Frontal cortex (tissue), 3 donors: ENCODE measurements at regions not wholly inside any gene's neighbourhood (a gene's known extent, or its start where the extent isn't known, plus 50 kb on each side); places are given as distances from the start of the nearest gene placed in this dataset.
A peak's percentile ranks its signal among the peaks of the same experiment; 100 is the strongest.
"Not testable (repeated sequence)": the region's sequence is repeated elsewhere in the genome, so short reads cannot be mapped to it uniquely, and the experiment has no call there.

Experiments
- DNase-seq, 2 donors: peaks; one replicate each; pipeline ENCODE4 v3.0.0; 2012; ENCODE audit warnings: low spot score in 2 of 2
- FAIRE-seq: peaks from 2 replicates; lab custom pipeline; 2012; peaks lifted over from hg19 to GRCh38; lab: Jason Lieb, UNC
- donor health status: control.
- donor health status: control.
- donor health status: control.

DNA sequence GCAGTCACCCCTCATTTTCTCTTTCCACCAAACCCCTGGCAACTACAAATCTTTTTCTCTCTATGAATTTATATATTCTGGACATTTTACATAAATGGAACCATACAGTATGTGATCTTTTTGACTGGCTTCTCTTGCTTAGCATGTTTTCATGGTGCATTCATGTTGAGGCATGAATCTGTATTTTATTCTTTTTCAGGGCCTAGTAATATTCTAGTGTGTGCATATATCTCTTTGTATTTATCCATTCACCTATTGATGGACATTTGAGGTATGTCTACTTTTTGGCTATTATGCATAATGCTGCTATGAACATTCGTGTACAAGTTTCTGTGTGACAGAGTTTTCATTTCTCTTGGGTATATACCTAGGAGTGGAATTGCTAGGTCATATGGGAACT, 78.2 kb downstream of the HACD1 start:
- FAIRE-seq (no peak), DNase-seq (no peak)

DNA sequence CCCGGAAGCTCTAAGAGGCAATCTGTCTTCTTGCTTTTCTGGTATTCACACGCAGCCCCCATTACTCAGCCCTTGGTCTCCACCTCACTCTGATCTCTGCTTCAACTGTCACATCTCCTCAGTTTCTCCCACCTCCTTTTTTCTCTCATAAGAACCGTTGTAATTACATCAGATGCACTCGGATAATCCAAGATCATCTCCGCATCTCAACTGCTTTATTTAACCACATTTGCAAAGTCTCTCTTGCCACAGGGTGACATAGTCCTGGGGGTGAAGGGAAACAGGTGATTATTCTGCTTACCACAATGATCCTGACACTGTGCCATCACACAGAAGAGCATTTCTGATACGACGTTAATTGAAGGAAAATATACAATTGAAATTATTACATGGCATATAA, 79.9 kb downstream of the HACD1 start:
- FAIRE-seq (no peak), DNase-seq (no peak)

DNA sequence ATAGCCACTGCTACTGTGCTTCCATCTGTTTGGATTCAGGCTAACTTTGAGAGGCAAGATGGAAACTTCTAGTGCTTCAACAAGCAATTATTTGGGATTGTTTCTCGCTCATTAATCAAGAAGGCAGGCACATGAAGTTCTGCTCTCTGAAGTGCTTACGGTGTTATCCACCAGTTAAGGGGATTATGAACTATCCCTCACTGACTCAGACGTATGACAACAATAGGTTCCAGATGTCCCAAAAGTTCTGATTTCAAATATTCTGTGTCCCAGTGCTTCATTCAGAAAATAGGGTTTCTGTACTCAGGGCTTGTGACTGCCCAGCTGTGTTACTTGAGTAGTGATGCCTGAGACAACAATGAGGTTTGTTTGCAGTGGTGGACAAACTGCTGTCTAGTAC, 81.0 kb downstream of the HACD1 start:
- DNase-seq (no peak), FAIRE-seq (no peak)

- DNase-seq (no peak), FAIRE-seq (no peak)
These were observed 79.3 kb upstream of the ST8SIA6 start for GRCh38 chr10:17533731-17534130.

- no peak for FAIRE-seq
- DNase-seq = no peak
These were observed 74.0 kb upstream of the ST8SIA6 start for GRCh38 chr10:17528306-17528862.

GRCh38 chr10:17527514-17528146, 73.2 kb upstream of the ST8SIA6 start:
- FAIRE-seq (no peak), DNase-seq (peak in 1 of 2 donors; percentile 5)

DNA sequence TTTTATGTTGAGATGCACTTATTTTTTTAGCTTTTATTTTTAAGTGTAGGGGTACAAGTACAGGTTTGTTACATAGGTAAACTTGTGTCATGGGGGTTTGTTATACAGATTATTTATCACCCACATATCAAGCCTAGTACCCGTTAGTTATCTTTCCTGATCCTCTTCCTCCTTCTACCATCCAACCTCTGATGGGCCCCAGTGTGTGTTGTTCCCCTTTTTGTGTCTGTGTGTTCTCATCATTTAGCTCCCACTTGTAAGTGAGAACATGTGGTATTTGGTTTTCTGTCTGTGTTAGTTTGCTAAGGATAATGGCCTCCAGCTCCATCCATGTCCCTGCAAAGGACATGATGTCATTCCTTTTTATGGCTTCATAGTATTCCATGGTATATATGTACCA, 72.2 kb upstream of the ST8SIA6 start:
- not testable (repeated sequence) for FAIRE-seq, DNase-seq

- no peak for FAIRE-seq
These were observed 69.5 kb upstream of the ST8SIA6 start for GRCh38 chr10:17523917-17524316.

DNA sequence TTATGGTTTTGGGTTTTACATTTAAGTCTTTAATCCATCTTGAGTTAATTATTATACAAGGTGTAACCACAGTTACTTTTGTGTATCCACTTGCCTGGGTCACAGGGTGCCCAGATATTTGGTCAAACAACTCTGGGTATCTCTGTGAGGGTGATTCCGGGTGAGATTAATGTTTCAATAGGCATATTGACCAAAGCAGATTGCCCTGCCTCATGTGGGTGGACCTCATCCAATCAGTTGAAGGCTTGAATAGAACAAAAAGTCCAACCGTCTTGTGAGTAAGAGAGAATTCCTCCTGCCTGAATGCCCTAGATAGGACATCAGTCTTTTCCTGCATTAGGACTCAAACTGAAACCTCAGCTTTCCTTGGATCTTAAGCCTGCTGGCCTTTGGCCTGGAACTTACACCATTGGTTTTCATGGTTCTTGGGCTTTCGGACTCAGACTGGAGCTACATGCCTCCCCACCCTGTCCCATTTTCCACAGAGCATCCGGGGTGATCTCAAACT, 68.9 kb upstream of the ST8SIA6 start:
- no peak for DNase-seq
- FAIRE-seq = no peak

More at GRCh38 chr10:17523917-17524316, 69.5 kb upstream of the ST8SIA6 start:
- no peak for DNase-seq

- not testable (repeated sequence) for DNase-seq, FAIRE-seq
These were observed 67.9 kb upstream of the ST8SIA6 start for GRCh38 chr10:17522269-17522668.

- FAIRE-seq (no peak), DNase-seq (no peak)
These were observed 65.1 kb upstream of the ST8SIA6 start for GRCh38 chr10:17519457-17519856.

DNA sequence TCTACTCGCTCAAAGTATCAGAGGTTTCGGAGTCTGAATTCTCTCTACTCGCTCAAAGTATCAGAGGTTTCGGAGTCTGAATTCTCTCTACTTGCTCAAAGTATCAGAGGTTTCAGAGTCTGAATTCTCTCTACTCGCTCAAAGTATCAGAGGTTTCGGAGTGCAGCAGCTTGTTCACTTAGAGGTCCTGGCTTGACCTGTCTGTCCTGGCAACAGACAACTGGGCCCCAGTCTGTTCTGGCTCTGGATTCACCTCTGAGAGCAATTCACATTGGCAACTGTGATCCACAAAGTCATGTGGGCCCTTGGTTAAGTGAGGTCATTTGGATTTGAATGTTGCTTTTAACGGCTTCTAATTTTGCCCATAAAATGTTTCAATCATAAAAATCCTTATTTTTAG, 63.9 kb upstream of the ST8SIA6 start:
- DNase-seq = no peak
- no peak for FAIRE-seq

- FAIRE-seq (no peak), DNase-seq (no peak)
These were observed 62.0 kb upstream of the ST8SIA6 start for GRCh38 chr10:17516376-17516775.

GRCh38 chr10:17512341-17513001, 58.1 kb upstream of the ST8SIA6 start:
- no peak for FAIRE-seq

DNA sequence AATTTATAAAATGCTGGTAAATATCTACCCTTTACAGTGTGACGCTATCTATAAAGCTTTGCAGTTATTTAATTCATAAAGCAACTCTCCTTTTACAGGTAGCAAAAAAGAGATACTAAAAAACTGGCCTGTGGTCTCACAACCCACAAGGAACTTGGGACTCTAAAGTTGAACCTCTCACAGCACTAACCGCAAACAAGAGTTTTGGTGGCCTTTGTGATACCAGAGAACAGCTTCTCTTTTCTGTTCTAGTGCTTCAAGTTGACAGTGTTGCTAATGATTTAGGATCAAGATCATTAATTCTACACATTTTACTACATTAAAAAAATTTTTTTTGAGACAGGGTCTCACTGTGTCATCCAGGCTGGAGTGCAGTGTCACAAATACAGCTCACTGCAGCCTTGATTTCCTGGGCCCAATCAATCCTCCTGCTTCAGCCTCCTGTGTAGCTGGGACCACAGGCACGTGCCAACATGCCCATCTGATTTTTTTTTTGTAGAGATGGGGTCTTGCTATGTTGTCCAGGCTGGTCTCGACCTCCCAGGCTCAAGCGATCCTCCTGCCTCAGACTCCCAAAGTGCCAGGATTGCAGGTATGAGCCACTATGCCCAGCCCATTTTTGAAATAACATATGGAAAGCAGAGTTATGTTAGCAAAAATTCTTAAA, 56.0 kb upstream of the ST8SIA6 start:
- no peak for FAIRE-seq

More at GRCh38 chr10:17512341-17513001, 58.1 kb upstream of the ST8SIA6 start:
- no peak for DNase-seq

GRCh38 chr10:17507538-17507937, 53.1 kb upstream of the ST8SIA6 start:
- FAIRE-seq (no peak), DNase-seq (no peak)

More for the DNA sequence above, 56.0 kb upstream of the ST8SIA6 start:
- no peak for DNase-seq

DNA sequence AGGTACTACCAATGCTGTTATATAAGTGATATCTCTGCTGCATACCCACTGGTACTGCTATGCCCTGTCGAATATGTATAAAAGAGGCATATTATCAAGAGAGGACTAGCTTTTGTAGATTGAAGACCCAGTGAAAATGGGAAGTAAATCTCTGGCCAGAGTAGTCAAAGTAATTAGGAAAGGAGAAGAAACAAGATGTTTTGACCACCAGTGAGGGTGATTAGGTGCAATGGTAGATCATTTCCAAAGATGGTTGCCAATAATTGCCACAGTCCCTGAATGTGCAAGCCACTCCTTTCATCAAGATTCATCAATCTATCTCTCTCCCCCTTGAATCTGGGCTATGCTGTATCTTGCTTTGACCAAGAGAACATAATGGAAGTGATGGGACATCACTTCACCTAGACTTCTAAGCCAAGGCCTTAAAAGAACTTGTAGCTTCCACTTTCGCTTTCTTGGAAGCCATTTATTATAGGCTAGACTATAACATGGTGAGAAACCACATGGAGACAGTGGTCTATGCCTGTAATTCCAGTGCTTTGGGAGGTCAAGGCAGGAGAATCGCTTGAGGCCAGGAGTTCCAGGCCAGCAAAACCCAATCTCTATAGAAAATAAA, 52.6 kb upstream of the ST8SIA6 start:
- no peak for FAIRE-seq
- DNase-seq = no peak

GRCh38 chr10:17506390-17506789, 52.0 kb upstream of the ST8SIA6 start:
- DNase-seq (no peak), FAIRE-seq (no peak)

GRCh38 chr10:17504547-17505245, 50.3 kb upstream of the ST8SIA6 start:
- FAIRE-seq (no peak), DNase-seq (no peak)
